ENCODE measurements at regions not wholly inside any gene's neighbourhood (a gene's known extent, or its start where the extent isn't known, plus 50 kb on each side); places are given as distances from the start of the nearest gene placed in this dataset.

DNA sequence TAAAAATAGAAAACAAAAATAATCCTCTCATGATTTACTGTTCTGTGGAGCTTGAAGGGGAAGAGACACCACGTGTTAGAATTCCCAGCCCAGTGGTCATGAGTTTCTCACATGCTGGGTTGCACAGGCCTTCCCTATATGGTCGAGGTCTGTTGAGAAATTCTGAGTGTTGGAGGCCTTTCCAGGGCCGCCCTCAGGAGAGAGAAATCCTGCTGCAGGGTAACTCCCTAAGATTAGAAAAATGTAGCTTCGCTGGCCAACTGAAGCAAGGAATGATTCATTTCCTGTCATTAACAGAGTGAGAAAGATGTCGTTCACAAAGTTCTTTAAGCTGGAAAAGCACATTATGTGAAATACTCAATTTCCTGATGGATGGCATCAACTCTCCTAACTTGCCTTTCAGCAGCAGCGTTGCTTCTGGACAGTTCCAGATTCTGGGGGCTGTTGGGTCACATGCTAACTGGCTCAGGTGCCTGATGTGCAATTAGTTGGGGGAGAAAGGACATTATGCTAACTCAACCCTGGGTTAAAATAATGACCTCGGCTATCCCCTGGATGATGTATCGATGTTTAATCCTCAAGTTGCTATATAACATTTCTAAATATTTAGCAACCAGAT is 104.8 kb upstream of the CD180 start:
- Histone ChIP-seq H3K4me3 (ENCODE audit: low read depth, low read length) (no peak overlapping the region), H3K27ac (no peak overlapping the region), H3K9me3 (ENCODE audit: severe bottlenecking) (no peaks in the 10 kb centered on the region), H3K27me3 (ENCODE audit: insufficient read depth, low read depth, severe bottlenecking) (no peaks in the 10 kb centered on the region), H3K36me3 (no peaks in the 10 kb centered on the region)
- no peak for DNase-seq
- TF ChIP-seq, protein P1, sequence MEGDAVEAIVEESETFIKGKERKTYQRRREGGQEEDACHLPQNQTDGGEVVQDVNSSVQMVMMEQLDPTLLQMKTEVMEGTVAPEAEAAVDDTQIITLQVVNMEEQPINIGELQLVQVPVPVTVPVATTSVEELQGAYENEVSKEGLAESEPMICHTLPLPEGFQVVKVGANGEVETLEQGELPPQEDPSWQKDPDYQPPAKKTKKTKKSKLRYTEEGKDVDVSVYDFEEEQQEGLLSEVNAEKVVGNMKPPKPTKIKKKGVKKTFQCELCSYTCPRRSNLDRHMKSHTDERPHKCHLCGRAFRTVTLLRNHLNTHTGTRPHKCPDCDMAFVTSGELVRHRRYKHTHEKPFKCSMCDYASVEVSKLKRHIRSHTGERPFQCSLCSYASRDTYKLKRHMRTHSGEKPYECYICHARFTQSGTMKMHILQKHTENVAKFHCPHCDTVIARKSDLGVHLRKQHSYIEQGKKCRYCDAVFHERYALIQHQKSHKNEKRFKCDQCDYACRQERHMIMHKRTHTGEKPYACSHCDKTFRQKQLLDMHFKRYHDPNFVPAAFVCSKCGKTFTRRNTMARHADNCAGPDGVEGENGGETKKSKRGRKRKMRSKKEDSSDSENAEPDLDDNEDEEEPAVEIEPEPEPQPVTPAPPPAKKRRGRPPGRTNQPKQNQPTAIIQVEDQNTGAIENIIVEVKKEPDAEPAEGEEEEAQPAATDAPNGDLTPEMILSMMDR (IDR thresholded peaks at IDR 0.05; ENCODE audit: low read depth, low read length) = no peak

DNA sequence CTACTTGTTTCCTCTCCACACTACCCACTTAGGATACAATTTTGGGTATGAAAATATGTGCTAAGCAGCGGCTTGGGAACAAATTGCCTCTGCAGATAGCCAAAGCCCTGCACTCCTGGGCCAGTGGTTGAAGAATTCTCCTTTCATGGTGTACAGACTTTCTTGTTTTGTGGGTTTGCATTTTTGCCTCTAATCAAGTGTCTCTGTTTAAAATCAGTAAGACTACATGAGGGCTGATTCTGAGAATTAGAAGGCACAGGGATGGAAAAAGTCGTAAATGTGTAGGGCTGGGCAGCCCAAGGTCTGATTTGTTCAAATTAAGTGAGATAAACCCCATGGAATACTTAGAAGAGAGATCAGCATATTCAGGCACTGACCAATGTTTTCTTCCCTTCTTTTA is 103.7 kb upstream of the CD180 start:
- no peaks in the 10 kb centered on the region for H3K9me3 ChIP-seq (ENCODE audit: severe bottlenecking)
- no peaks in the 10 kb centered on the region for H3K36me3 ChIP-seq
- TF ChIP-seq, protein P1 (IDR thresholded peaks at IDR 0.05; ENCODE audit: low read depth, low read length) = no peak

DNA sequence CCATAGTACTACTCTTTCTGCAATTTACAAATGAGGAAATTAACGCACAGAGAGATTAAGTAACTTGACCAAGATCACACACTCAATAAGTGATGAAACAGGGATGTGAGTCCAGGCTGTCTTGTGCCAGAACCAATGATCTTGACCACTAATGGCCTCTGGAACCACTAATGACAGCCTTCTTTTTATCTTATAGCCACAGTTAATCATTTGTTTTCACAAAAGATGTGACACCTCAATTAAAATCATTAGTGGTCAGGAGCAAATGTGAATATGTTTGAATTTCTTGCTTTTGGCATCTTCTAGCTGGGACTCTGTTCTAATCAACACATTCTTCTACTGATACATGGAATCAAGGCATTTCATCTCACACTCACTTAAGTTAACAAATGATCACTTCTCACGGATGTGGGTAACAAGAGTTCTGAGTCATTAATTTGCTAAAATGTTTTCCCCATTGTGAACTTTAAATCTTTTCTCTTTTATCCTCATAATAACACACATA is 102.7 kb upstream of the CD180 start:
- H3K9me3 ChIP-seq (ENCODE audit: severe bottlenecking) = no peaks in the 10 kb centered on the region
- DNase-seq = no peak
- H3K4me3 ChIP-seq (ENCODE audit: low read depth, low read length) = no peak overlapping the region
- no peak overlapping the region for H3K27ac ChIP-seq
- no peaks in the 10 kb centered on the region for H3K27me3 ChIP-seq (ENCODE audit: insufficient read depth, low read depth, severe bottlenecking)
- TF ChIP-seq, protein P1 (IDR thresholded peaks at IDR 0.05; ENCODE audit: low read depth, low read length) = no peak
- H3K36me3 ChIP-seq = no peaks in the 10 kb centered on the region

More for the DNA sequence above, 103.7 kb upstream of the CD180 start:
- Histone ChIP-seq H3K27ac (no peak overlapping the region), H3K27me3 (ENCODE audit: insufficient read depth, low read depth, severe bottlenecking) (no peaks in the 10 kb centered on the region), H3K4me3 (ENCODE audit: low read depth, low read length) (no peak overlapping the region)
- no peak for DNase-seq

DNA sequence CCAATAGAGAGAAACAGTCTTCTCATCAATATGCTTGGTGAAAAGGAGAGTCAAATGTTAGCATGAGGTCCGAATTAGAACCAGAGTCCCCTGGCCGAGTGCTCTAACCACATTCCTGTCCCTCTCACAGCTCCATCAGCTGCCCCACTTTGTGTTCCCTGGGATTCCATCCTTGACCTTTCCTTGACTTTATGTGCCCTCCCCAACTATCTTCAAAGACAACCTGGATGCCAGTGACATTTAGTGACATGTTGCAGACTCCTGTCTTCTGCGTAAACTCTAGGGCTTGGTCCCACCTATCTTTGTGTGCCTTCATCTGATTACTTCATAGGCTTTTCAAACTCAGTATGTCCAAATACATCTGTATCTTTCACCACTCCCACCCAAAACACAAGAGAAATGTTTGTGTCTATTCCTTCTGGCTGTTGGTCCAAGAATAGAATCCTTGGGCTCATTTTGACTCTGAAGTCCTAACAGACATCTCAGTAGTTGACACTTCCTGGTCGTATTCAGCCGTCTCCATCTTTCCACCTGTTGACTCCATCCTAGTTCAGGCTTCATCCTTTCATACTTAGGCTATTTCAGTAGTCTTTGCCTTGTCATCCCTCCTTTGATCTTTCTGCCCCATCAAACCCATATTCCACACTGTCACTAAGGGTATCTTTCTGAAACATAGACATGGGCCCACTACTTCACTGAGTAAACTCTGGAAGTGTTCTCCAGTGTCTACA is 101.4 kb upstream of the CD180 start:
- no peaks in the 10 kb centered on the region for H3K27me3 ChIP-seq (ENCODE audit: insufficient read depth, low read depth, severe bottlenecking)
- DNase-seq = no peak
- no peaks in the 10 kb centered on the region for H3K9me3 ChIP-seq (ENCODE audit: severe bottlenecking)
- no peak overlapping the region for H3K27ac ChIP-seq
- H3K4me3 ChIP-seq (ENCODE audit: low read depth, low read length) = no peak overlapping the region
- H3K36me3 ChIP-seq = no peaks in the 10 kb centered on the region
- TF ChIP-seq, protein P1 (IDR thresholded peaks at IDR 0.05; ENCODE audit: low read depth, low read length) = no peak

DNA sequence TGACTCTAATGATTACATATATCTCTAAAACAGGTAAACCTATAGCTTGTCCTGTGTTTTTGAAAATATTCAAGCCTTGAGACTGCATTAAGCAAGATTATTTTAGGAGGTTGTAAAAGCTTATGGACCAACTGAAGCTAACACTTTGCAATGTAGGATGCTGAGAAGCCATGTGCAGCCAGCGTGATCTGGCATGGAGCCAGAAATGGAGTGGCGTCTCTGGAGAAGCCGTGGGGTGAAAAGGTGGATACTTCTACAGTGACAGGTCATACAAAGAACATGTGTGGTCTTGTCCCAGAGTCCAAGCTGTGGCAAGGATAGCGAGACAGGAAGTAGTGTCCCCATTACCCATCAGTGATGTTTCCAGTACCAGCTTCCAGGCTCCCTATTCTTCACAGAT is 100.8 kb upstream of the CD180 start:
- Histone ChIP-seq H3K36me3 (no peaks in the 10 kb centered on the region), H3K27ac (no peak overlapping the region), H3K27me3 (ENCODE audit: insufficient read depth, low read depth, severe bottlenecking) (no peaks in the 10 kb centered on the region), H3K9me3 (ENCODE audit: severe bottlenecking) (no peaks in the 10 kb centered on the region), H3K4me3 (ENCODE audit: low read depth, low read length) (no peak overlapping the region)
- DNase-seq = no peak
- TF ChIP-seq, protein P1 (IDR thresholded peaks at IDR 0.05; ENCODE audit: low read depth, low read length) = no peak

All from WERI-Rb-1 (cell line).